Fibroblast of villous mesenchyme (primary cell): ENCODE measurements at regions not wholly inside any gene's neighbourhood (a gene's known extent, or its start where the extent isn't known, plus 50 kb on each side); places are given as distances from the start of the nearest gene placed in this dataset.

Source experiments
- DNase-seq: peaks from one replicate; pipeline ENCODE4 v3.0.0-alpha.2; 2010; ENCODE audit warnings: low read depth
- H3K4me3 ChIP-seq: 2 replicates; pipeline ENCODE4 v1.5.1; 2011; ENCODE audit warnings: low read depth, mild to moderate bottlenecking, low read length
- TF ChIP-seq, protein P1 (sequence below): IDR thresholded peaks from 2 replicates; pipeline ENCODE4 v1.5.1; 2012; ENCODE audit warnings: low read depth, mild to moderate bottlenecking, low read length; ENCODE audit not compliant: insufficient read depth

GRCh38 chr20:10919396-10920140, 245.8 kb upstream of the JAG1 start:
- no peak overlapping the region for H3K4me3 ChIP-seq
- TF ChIP-seq, protein P1, sequence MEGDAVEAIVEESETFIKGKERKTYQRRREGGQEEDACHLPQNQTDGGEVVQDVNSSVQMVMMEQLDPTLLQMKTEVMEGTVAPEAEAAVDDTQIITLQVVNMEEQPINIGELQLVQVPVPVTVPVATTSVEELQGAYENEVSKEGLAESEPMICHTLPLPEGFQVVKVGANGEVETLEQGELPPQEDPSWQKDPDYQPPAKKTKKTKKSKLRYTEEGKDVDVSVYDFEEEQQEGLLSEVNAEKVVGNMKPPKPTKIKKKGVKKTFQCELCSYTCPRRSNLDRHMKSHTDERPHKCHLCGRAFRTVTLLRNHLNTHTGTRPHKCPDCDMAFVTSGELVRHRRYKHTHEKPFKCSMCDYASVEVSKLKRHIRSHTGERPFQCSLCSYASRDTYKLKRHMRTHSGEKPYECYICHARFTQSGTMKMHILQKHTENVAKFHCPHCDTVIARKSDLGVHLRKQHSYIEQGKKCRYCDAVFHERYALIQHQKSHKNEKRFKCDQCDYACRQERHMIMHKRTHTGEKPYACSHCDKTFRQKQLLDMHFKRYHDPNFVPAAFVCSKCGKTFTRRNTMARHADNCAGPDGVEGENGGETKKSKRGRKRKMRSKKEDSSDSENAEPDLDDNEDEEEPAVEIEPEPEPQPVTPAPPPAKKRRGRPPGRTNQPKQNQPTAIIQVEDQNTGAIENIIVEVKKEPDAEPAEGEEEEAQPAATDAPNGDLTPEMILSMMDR = no peak
- peak; percentile 40 for DNase-seq

DNA sequence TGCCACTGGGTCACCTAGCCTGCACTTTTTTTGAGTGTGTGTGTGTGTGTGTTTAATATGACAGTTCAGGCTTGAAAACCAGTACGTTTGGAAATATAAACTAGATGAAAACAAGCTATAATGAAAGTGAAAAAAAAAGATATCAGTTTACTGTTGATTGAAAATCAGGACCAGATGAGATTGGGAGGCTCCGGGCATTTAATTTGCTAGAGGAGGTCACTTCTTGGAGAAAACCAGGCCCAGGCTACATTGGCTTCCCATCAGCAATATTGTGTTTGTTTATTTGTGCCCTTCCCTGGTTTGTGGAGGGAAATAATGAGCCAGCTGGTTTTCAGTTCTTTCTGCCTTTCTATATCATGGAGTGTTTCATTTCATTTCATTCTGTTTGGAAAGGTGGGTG, 246.6 kb upstream of the JAG1 start:
- H3K4me3 ChIP-seq = no peak overlapping the region
- TF ChIP-seq, protein P1 = no peak
- no peak for DNase-seq

DNA sequence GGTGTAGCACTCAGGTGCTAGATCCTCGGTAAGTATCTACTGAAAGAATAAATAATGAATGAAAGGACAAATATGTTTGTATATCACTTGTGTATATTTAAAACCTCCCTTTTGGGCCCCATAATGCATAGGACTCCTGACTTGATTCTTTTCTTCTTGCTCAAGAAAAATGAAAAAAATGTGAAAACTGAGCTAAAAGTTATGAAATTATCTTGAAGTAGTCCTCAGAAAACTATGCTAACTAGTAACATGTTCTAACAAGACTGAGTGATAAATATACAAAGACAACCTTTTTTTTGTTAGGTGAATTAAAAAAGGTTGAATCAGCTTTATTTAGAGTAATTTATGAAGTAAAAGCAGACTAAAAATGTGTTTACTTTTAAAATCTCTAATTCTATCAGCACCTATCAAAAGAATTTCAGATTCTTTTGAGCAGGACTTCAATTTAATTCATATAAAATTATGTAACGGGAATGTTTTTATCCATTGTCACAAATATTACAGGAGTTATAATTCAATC, 247.8 kb upstream of the JAG1 start:
- TF ChIP-seq, protein P1 = no peak
- DNase-seq = no peak
- no peak overlapping the region for H3K4me3 ChIP-seq

DNA sequence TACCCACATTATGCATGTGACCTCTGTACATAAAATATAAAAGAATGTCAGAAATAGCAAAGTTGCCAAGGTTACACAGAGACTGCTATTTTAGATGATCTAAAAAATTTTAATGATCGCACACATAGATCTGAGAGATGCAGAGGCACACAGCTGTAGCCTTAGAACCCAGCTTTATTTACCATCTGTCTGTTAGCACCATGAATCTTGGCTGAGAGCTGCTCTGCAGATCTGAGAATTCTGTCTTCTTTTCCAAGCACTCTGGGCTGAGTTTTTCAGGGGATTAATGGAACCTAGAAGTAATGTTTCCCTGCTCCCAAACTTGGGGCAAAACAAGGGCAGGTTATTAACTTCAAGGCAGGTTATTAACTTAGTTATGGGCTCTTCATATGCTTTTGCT, 248.7 kb upstream of the JAG1 start:
- H3K4me3 ChIP-seq = no peak overlapping the region
- TF ChIP-seq, protein P1 = no peak
- DNase-seq = no peak

- TF ChIP-seq, protein P1 = no peak
- no peak overlapping the region for H3K4me3 ChIP-seq
- peak; percentile 95 for DNase-seq
These were observed 249.1 kb upstream of the JAG1 start for GRCh38 chr20:10922941-10923340.

- DNase-seq = peak; percentile 97
- TF ChIP-seq, protein P1 = no peak
- H3K4me3 ChIP-seq = no peak overlapping the region
These were observed 250.9 kb upstream of the JAG1 start for GRCh38 chr20:10924644-10925201.
